ENCODE measurements at regions not wholly inside any gene's neighbourhood (a gene's known extent, or its start where the extent isn't known, plus 50 kb on each side); places are given as distances from the start of the nearest gene placed in this dataset.

DNA sequence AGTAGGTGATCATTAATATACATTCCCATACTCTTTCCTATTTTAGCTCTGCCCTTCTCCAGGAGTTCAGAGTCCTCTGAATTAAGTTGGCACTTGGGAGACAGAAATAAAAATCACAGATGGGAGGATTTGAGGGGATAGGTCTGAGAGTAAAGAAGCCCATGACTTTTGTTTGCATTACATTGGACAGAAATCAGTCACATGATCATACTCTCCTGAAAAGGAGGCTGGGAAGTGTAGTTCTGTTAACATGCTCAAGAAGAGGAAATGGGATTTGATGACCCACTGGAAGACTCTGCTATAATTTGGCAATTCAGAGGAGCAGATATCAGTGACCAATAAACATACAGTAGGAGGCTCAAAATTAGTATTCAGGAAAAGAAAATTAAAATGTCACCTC is 674.9 kb upstream of the C16orf82 start:
- Histone ChIP-seq H3K4me1 (ENCODE audit: control insufficient read depth in 1 of 2, insufficient read depth in 2 of 2, low read length in 2 of 2) (no peaks in the 10 kb centered on the region), H3K9me3 (ENCODE audit: control insufficient read depth in 1 of 2, insufficient read depth in 1 of 2, low read depth in 1 of 2, low read length in 2 of 2) (peaks cover 5 to 11% of the 10 kb centered on the region in 2 experiments; a peak in 2 of 4 replicates), H3K4me3 (replicated peaks in 1 of 2; ENCODE audit: low read depth in 1 of 2, low read length in 2 of 2) (no peak overlapping the region), H3K9me2 (ENCODE audit: insufficient read depth) (no peaks in the 10 kb centered on the region), H3K4me2 (ENCODE audit: low read length) (no peak overlapping the region), H2AFZ (ENCODE audit: low read depth, low read length, poor library complexity, severe bottlenecking) (no peak overlapping the region), H4K20me1 (ENCODE audit: insufficient read depth) (no peaks in the 10 kb centered on the region), H3K27me3 (ENCODE audit: insufficient read depth, low read length) (no peaks in the 10 kb centered on the region), H3K36me3 (ENCODE audit: control insufficient read depth in 1 of 2, insufficient read depth in 2 of 2, low read length in 2 of 2) (no peaks in the 10 kb centered on the region), H3K9ac (ENCODE audit: low read length) (no peak overlapping the region), H3K79me2 (ENCODE audit: insufficient read depth, low read length) (no peaks in the 10 kb centered on the region), H3K27ac (ENCODE audit: low read depth, low read length) (no peak overlapping the region)
- no peak for ATAC-seq
- POLR2A ChIA-PET = no interaction called here
- RAD21 ChIA-PET (ENCODE audit: low non-redundant PET in 1 of 2, low total read pairs in 2 of 2, uncharacterized antibody in 2 of 2, unreplicated experiment in 2 of 2) = no interaction called here
- no TSS peak for BruUV-seq (replicated peaks)
- no peak for DNase-seq (ENCODE audit: low read depth, low spot score)
- intact Hi-C loops (cut with micrococcal nuclease) = no loop called here
- CTCF ChIA-PET = no interaction called here
- TF ChIP-seq, protein P1, sequence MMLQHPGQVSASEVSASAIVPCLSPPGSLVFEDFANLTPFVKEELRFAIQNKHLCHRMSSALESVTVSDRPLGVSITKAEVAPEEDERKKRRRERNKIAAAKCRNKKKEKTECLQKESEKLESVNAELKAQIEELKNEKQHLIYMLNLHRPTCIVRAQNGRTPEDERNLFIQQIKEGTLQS (IDR thresholded peaks at IDR 0.05) = no peak
- no peak for TF ChIP-seq EGR1 (IDR thresholded peaks at IDR 0.05; ENCODE audit: low read depth)
- TF ChIP-seq ZNF274 (IDR thresholded peaks at IDR 0.05; ENCODE audit: low read depth, low read length) = no peak
- TF ChIP-seq ZFX (IDR thresholded peaks at IDR 0.05) = no peak
- TF ChIP-seq FOSL1 (IDR thresholded peaks at IDR 0.05; ENCODE audit: low read depth) = no peak
- TF ChIP-seq SRF (IDR thresholded peaks at IDR 0.05; ENCODE audit: low read depth) = no peak
- TF ChIP-seq YY1 (IDR thresholded peaks at IDR 0.05; ENCODE audit: extremely low read depth, insufficient replicate concordance, low read depth, low read length) = no peak
- TF ChIP-seq CEBPB (IDR thresholded peaks at IDR 0.05; ENCODE audit: low read depth) = no peak
- TF ChIP-seq CBX3 (IDR thresholded peaks at IDR 0.05; ENCODE audit: low read depth) = no peak
- TF ChIP-seq, protein P2, sequence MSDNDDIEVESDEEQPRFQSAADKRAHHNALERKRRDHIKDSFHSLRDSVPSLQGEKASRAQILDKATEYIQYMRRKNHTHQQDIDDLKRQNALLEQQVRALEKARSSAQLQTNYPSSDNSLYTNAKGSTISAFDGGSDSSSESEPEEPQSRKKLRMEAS (IDR thresholded peaks at IDR 0.05) = no peak
- TF ChIP-seq EZH2 (IDR thresholded peaks at IDR 0.05) = no peak
- TF ChIP-seq, protein P3, sequence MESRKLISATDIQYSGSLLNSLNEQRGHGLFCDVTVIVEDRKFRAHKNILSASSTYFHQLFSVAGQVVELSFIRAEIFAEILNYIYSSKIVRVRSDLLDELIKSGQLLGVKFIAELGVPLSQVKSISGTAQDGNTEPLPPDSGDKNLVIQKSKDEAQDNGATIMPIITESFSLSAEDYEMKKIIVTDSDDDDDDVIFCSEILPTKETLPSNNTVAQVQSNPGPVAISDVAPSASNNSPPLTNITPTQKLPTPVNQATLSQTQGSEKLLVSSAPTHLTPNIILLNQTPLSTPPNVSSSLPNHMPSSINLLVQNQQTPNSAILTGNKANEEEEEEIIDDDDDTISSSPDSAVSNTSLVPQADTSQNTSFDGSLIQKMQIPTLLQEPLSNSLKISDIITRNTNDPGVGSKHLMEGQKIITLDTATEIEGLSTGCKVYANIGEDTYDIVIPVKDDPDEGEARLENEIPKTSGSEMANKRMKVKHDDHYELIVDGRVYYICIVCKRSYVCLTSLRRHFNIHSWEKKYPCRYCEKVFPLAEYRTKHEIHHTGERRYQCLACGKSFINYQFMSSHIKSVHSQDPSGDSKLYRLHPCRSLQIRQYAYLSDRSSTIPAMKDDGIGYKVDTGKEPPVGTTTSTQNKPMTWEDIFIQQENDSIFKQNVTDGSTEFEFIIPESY (IDR thresholded peaks at IDR 0.05; ENCODE audit: extremely low read depth, insufficient replicate concordance, low read length) = no peak
- TF ChIP-seq, protein P4, sequence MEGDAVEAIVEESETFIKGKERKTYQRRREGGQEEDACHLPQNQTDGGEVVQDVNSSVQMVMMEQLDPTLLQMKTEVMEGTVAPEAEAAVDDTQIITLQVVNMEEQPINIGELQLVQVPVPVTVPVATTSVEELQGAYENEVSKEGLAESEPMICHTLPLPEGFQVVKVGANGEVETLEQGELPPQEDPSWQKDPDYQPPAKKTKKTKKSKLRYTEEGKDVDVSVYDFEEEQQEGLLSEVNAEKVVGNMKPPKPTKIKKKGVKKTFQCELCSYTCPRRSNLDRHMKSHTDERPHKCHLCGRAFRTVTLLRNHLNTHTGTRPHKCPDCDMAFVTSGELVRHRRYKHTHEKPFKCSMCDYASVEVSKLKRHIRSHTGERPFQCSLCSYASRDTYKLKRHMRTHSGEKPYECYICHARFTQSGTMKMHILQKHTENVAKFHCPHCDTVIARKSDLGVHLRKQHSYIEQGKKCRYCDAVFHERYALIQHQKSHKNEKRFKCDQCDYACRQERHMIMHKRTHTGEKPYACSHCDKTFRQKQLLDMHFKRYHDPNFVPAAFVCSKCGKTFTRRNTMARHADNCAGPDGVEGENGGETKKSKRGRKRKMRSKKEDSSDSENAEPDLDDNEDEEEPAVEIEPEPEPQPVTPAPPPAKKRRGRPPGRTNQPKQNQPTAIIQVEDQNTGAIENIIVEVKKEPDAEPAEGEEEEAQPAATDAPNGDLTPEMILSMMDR (IDR thresholded peaks at IDR 0.05 in 2 of 3, conservative IDR thresholded peaks at IDR 0.05 in 1 of 3; ENCODE audit: borderline replicate concordance in 1 of 3, insufficient read depth in 1 of 3, low read depth in 2 of 3, low read length in 2 of 3) = no peak
- TF ChIP-seq POLR2AphosphoS5 (IDR thresholded peaks at IDR 0.05; ENCODE audit: low read depth, low read length) = no peak
- no peak for TF ChIP-seq ELF1 (IDR thresholded peaks at IDR 0.05; ENCODE audit: borderline replicate concordance, low read depth)
